NCI-H2107 treated with DMSO at 0.1 percent for 48 hours (cell line): ENCODE measurements at regions not wholly inside any gene's neighbourhood (a gene's known extent, or its start where the extent isn't known, plus 50 kb on each side); places are given as distances from the start of the nearest gene placed in this dataset.

Experiments used
- DNase-seq: peaks from one replicate; lab custom pipeline; 2025; ENCODE audit not compliant: unreplicated experiment; lab: John Stamatoyannopoulos, UW

DNA sequence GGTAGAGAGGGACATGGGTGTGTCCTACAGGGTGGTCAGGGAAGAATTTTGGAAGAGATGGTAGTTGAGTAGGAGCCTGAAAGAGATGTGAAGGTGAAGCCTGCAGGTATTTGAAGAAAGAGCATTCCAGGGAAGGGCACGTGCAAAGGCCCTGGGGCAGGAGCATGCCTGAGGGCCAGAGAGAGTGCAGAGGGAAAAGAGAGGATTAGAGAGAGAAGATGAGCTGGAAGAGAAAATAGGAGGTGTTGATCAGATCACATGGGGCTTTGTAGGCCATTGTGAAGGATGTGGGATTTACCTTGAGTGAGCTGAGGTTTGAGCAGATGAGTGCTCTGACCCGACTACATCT is 455.0 kb downstream of the HAPSTR1 start:
- DNase-seq, result no peak

DNA sequence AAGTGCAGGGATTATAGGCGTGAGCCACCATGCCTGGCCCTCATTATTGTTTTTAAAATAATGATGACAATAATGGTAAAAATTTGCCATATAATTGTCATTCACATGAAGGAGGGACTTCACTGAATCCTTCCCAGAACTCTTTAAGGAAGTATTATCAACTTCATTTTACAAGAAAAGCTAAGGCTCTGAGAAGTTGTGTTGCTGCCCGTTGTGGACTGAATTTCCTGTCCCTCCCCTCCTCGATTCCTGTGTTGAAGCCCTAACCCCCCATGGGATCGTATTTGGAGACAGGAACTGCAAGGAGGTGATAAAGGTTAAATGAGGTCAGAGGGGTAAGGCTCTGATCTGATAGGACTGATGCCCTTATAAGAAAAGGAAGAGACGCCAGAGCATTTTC is 458.0 kb downstream of the HAPSTR1 start:
- no peak for DNase-seq

DNA sequence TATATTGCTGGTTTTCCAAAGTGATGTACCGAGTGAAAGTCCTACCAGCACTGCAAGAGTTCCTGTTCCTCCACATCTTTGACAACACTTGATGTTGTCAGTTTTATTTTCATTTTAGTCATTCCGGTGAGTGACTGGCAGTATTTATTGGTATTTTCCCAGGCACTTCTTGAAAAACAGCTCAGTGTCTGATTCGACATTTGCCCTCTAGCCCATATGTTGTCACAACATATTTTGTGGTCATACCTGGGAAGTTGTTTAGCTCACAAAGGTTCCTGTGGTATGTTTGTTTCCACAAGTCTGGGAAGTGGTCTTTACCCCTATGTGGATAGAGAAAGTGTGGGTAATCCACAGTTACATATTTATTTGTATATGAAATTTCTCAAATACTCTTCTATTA is 463.6 kb downstream of the HAPSTR1 start:
- DNase-seq, result no peak

DNA sequence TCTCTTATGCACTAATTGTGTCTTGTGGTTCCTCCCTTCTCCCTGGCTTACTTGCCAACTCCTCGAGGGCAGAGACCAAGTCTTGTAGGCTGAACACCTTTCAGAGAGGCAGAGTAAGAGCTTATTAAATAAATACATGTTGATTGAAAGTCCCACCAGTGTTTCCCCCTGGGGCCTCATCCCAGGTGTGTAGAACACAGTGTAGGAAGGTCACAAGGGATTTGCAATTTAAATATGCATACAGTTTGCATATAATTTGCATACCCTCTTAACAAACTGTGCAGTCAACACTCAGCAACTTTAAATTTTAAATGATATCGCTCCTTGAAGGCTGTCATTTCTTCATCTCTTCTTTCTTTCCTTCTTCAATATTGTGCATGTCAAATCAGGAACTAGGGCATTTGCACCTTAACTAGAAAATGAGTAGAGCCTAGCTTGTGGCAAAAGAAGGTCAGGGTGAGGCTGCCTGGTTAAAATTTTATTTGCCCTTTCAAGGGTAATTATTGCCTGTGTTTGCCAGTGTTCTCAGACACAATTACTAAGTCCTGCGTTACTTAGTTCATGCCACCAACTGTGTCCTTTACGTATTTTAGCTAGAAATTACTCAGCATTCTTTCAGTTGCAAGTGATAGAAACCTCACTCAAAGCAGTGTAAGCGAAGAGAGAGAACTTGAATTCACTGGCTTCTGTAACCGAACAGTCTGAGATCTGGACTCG is 465.7 kb downstream of the HAPSTR1 start:
- no peak for DNase-seq

DNA sequence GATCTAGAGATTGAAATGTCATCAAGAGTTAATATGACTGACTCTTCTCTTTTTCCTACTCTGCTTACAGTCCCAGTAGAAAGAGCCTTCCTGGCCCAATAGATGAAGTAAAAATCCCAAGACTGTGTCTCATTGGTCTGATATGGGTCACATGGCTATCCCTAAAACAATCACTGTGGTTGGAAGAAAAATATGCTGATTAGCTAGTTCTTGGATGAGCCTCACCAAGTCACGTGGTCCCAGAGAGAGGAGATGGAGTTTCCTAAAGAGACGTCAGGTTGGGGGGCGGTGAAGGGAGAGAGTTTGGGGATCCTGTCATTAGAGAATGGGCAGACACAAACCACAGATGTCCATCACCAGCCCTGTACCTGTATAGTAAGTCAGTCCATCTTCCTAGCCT is 466.3 kb downstream of the HAPSTR1 start:
- no peak for DNase-seq

DNA sequence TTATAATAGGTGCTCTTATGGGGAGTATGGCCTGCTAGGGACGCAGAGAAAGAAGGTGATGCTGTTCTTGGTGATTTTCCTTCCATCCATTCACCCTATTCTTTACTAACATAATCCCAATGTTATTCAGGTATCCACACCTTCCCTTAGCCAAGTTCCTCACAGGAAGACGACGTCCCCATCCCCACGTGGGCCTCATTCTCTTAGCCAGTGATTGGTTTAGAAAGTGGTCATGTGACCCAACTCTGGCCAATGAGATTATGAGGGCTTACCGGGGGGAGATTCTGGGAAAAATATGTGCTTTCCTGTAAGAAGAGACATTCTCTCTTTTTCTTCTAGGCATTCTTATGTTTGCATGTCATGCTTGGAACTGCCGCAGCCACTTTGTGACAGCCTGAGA is 474.7 kb downstream of the HAPSTR1 start:
- no peak for DNase-seq

DNA sequence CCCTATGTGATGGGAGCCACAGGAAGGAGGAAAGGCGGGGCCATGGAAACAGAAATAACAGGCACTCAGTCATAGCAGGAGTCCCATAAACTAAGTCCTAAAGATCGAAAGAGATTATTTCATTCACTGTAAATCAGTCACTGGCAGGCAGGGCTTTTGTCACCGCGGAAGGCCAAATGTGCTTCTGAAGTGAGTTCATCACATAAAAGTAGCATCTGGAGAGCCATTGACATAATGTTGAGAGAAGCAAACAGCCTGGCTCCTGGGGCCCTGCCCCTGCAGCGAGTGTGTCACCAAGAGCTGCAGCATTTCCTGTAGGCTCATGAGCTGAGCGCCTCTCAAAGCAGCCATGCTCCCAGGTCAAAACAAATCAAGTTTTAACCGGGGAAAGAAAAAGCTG is 476.2 kb downstream of the HAPSTR1 start:
- DNase-seq, result no peak

DNA sequence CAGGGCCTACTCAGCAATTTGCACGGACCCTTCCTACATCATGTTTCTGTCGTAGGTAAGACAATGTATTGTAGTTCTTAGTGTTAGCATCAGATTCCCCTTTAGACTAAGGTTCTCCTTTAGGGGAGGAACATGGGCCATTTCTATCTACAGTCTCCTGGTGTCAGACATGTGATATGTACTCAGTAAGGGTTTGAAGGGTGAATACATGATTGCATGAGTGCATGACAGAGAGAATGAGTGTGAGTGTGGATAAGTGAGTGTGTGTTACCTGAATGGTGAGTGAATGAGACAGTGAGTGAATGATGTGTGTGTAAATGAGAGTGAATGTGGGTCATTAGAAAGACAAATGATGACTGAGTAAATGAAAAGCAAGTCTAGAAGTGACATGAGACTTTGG is 476.8 kb downstream of the HAPSTR1 start:
- no peak for DNase-seq

DNA sequence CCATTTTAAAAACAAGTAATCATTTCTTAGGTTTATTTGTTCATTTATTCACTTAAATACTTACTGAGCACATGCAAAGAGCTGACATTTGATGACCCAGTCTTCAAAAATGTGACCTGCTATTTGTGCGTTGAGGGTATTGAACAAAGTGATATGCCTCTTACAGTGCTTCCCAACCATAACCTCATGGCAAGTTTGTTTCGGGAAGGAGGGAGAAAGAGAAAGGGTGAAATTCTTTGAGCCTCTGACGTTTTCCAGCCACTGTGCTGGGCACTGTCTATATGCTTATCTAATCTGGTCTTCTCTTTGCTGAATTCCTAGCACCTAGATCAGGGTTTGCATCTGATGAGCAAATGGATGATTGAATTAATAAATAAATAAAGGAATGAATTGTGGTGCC is 479.1 kb downstream of the HAPSTR1 start:
- no peak for DNase-seq

DNA sequence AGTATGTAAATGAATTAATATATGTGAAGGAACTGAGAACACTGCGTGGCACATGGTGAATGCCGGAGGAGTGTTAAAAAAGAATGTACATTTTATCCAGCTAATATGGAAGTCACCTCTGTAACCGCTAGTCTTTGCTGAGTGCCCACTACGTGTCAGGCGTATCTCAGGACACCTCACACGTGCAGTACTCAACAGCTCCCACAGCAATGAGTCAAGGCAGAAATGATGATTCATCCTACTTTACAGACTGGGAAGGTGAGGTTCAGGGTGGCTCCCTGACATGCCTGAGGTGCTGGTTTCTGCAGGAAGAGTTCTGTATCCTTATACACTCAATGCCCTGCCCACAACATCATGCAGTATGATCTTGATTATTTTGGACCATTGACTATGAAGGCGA is 487.0 kb downstream of the HAPSTR1 start:
- DNase-seq, result no peak

DNA sequence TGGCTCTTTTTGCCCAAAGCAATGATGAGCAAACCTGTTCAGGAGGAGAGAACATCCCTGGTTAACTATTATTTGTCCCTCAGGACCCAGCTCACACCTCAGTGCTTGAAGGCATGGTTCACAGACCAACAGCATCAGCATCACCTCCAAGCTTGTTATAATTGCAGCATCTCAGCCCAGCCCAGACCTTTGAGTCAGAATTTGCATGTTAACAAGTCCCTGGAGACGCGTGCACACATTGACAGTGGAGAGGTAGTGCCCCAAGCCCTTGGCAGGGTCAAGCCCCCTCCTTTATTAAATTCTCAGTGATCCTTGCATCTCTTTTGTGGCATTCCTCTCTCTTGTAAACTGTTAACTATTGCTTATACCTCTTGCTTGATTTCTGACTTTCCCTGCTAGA is 488.6 kb downstream of the HAPSTR1 start:
- DNase-seq, result no peak

DNA sequence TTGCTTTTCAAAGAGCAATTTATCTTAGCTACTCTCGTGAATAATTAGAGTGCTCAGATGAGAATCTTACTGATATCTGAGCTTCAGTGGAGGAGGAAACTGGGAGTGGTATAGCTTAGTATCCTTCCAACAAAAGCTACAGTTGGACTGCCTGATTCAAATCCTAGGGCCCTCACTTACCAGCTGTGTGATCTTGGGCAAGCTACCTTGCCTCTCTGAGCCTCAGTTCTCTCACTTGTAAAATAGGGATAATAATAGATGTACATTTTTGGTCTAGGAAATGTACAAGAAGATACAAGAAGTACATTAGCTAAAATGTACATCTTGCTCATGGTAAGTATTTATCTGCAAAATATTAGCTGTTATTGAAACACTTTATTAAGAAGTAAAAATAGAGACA is 502.0 kb downstream of the HAPSTR1 start:
- no peak for DNase-seq

DNA sequence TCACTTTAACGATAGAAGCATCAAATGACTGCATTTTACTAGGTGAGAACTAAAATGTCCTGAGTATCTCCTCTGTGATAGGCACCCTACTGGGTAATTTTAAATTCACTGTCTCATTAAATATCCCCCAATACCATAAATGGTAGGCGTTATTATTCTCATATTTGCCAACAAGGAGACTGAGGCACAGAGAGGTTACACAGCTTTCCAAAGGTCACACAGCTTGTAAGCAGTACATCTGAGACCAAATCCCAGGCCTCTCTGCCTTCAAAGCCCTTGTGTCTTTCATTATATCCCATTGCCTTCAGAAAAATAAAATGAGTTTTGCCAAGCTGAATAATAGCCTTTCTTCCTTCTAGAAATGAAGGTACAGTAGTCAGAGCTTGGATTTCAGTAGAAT is 502.6 kb downstream of the HAPSTR1 start:
- DNase-seq, result no peak

DNA sequence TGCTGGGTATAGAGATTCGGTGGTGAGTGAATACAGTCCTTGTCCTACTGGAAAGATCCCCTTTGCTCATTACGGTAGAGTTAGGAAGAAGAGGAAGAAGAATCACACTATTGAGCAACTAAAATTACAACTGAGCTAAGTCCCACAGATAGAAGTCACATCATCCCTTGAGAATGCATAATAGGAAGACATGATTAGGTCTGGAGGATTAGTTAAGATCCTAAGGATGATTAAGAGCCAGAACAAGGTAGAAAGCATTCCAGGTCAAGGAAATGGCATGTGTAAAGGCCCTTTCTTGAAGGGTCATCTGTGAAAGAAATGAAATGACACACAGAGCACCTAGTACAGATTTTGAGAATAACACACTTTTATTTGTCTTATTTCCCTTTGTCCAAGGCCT is 503.5 kb downstream of the HAPSTR1 start:
- no peak for DNase-seq

DNA sequence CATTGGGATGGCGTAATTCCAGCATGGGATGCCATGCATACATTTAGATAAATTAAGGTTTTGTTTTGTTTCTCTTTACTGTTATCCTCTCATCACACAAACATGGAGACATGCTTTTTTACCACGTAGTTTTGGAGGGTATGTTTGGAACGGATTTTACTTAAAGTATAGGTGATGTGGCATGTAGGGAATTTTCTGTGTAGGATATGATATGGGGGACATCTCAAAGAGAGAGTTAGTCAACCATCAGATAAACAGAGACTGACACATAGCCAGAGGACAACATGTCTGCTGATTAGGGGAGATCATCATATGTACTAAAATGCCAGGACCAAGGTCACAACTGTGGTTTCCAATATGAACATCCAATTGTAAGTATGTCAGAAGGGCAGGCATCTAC is 503.9 kb downstream of the HAPSTR1 start:
- DNase-seq, result no peak

DNA sequence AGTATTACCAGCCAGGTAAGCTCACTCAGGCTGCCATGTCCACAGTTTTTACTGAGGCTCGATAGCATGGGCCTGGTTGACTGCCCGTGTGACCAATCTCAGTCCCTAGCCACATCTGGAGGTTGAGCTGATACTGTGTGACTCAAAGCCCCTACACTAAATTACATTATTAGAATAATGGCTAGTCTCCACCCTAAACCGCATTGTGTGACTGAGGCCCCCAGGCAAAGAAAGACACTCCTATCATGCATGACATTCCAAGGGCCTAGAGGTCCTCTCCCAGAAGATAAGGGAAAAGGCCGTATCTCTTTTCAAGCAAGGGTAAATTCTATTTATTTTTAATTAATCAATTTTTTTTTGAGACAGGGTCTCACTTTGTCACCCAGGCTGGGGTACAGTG is 505.3 kb downstream of the HAPSTR1 start:
- DNase-seq, result no peak

DNA sequence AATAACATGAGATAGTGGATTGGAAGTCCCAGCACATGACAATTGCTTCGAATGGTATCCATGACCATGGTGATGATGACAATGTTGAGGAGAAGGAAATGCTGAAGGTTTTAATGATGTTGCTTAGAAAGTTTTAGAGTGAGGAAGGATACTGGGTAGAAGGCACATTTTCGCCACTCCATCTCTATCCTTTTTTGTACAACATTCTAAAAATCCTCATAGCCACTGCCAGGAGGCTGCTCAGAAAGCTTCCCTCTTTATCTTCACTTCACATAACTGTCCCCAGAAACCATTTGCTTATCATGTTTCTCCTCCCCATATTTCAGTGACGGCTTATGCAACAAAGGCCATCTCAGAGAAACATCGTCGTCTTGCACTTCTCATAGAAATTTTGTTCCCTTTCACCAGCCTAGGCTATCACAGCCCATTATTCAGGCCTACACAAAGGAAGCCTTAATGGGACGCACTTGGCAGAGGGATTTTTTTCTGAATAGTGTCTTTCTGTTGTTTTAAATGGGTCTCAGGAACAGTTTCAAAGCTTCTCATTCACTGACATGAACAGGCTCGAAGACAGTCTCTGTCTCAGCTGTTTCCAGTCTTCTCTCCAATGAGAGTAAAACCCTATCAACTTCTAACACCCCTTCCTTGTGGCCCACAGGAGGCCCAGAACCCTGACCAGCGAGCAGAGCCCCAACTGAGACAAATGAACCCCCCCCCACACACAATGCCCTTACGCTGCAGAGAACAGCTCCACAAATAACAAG is 506.7 kb downstream of the HAPSTR1 start:
- no peak for DNase-seq

DNA sequence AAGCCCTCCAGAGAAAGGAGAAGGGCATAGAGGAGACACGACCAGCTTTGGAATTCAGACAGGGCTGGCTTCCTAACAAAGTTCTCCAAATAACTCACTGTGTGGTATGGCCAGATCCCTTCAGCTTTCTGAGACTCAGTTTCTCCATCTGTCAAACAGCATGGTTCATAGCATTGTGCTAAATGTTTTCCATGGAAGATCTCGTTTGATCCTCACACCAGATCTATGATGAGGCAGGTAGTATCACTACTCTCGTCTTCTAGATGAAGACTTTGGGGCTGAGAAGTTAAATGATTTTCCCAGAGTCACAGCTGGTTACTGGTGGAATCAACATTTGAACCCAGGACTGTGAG is 507.3 kb downstream of the HAPSTR1 start:
- DNase-seq, result no peak

DNA sequence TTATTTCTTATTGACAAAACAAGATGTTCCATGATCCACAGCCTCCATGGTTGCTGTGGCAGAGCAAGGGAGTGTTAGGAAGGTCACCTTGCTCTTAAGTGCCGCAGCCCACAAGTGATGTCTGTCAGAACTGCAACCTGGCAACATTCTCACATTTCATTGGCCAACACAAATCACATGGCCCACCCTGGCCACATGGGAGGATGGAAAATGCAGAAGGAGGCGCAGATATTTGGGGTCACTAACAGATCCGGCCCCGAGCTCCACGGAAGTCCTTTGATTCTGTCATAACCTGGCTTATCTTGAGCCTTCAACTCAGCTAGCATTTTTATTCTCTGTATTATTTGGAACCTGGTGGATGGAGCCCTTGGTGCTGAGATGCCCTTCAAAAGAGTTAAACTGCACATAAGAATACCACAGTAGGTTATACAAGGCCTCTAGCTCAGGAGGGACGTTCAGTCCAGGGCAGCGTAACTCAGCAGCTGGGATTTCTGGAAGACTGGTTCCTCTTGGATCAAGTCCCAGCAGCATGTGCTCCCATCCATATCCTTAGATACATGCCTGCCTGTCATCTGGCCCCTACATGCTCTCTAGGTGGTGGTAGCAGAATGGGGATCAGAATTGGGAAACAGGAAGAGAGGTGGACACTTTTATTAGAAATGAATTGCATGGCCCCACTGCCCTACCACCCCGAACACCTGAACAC is 508.1 kb downstream of the HAPSTR1 start:
- no peak for DNase-seq

DNA sequence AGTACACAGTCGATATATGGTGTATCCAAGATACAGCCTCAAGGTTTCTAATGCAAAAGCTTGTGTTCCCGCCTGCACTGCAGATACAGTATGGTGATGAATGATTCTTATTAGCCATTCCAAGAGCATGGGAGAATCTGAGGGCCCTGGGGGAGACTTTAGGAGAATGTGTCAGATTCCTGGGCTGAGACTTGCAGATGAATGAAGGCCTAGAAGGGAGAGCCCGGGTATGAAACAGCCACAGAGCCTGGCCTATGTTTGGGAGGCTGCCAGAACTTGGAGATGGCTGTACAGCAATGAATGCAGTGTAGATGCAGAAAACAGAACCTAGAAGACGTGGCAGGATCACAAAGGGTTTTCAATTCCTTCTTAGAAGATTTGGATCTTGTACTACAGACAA is 510.7 kb downstream of the HAPSTR1 start:
- no peak for DNase-seq

DNA sequence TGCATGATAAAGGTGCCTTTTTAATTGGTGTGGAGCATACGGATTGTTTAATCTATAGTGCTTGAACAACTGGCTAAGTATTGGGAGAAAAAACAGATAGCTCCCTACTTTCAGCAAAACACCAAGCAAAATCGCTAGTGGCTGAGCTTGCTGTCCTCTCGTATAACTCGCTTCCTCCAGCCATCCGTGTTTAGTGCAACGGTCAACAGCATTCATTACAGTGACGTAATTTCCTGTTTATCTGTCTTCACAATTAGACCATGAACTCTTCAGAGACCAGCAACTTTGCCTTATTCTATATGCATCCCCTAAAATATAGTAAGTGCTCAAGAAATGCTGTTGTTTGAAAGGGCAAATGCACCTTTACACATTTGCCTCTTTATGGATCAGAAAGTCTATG is 511.9 kb downstream of the HAPSTR1 start:
- DNase-seq, result no peak

DNA sequence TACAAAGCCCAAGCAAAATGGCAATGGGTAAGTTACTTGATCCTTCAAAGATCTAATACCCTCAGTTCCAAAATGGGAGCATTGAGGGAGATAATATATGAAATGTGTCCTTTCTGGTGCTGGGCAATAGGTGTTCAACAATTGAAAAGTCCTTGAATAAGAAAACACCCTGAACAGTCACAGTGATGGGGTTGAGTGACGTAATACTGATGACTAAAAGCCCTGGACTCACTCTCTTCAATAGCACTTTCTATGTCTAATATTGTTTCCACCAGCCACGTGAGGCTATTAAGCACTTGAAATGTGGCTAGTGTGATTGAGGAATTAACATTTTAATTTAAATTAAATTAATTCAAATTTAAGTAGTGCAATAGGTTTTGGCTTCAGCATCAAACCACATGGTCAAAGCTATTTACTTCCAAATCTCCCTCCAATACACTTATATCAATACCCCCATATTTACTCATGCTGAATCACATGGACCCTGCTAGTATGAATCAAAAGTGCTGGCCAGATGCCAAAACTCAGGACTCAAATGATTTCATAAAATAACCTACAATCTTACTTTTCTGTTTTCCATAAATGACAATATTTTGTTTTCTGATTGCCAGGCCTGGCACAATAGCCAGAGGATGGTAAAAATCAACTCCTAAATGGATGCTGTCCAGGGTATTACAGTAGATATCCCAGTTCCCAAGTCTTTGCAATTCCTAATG is 516.2 kb downstream of the HAPSTR1 start:
- DNase-seq, result no peak
